Colonic mucosa (tissue), 4 donors: ENCODE measurements at regions not wholly inside any gene's neighbourhood (a gene's known extent, or its start where the extent isn't known, plus 50 kb on each side); places are given as distances from the start of the nearest gene placed in this dataset.

Experiments
- DNase-seq: peaks from one replicate; pipeline ENCODE4 v3.0.0-alpha.2; 2020
- H3K27ac ChIP-seq: fragments of 200-600 bp; one replicate; pipeline ENCODE4 v1.8.0; 2021
- H3K27me3 ChIP-seq: fragments of 200-600 bp; one replicate; pipeline ENCODE4 v1.8.0; 2021
- H3K36me3 ChIP-seq: fragments of 200-600 bp; one replicate; pipeline ENCODE4 v1.8.0; 2021
- H3K4me1 ChIP-seq: fragments of 200-600 bp; one replicate; pipeline ENCODE4 v1.8.0; 2021; ENCODE audit warnings: mild to moderate bottlenecking
- H3K4me3 ChIP-seq: fragments of 200-600 bp; one replicate; pipeline ENCODE4 v1.8.0; 2021
- H3K9ac ChIP-seq, 2 donors: one replicate each; pipeline ENCODE4 v1.7.0; 2013; ENCODE audit warnings: control low read depth in 2 of 2, low read depth in 2 of 2, low read length in 2 of 2
- H3K9me3 ChIP-seq: fragments of 200-600 bp; one replicate; pipeline ENCODE4 v1.8.0; 2021
- CTCF ChIP-seq: fragments of 200-600 bp; IDR thresholded peaks from one replicate; pipeline ENCODE4 v1.8.0; 2022; ENCODE audit warnings: antibody characterized with exemption, mild to moderate bottlenecking
- intact Hi-C: fragments of 100-400 bp; cut with DNase I; formaldehyde crosslinking; loops from one replicate; pipeline ENCODE4 v1.14.1; 2022
- donor health status: healthy.
- donor health status: DM: no; HTN: no; CAD: no.
- donor health status: DM: no; HTN: no; CAD: no.

- no peak for DNase-seq
- intact Hi-C loops: loop anchor here (10.0 kb wide), 1 partner anchor 281 kb away; no protein-coding TSS in a partner anchor
- no peaks in the 10 kb centered on the region for H3K27me3 ChIP-seq
- no peak overlapping the region for H3K9ac ChIP-seq
- H3K4me3 ChIP-seq: no peak overlapping the region
- TF ChIP-seq CTCF: no peak
- H3K9me3 ChIP-seq: no peaks in the 10 kb centered on the region
- H3K4me1 ChIP-seq: no peaks in the 10 kb centered on the region
- no peak overlapping the region for H3K27ac ChIP-seq
- no peaks in the 10 kb centered on the region for H3K36me3 ChIP-seq
Observed at GRCh38 chr1:233796146-233796783, 108.2 kb upstream of the SLC35F3 start.

- H3K4me1 ChIP-seq: no peaks in the 10 kb centered on the region
- no peak for DNase-seq
- no peaks in the 10 kb centered on the region for H3K36me3 ChIP-seq
- H3K27ac ChIP-seq: no peak overlapping the region
- no peak overlapping the region for H3K9ac ChIP-seq
- no peaks in the 10 kb centered on the region for H3K27me3 ChIP-seq
- intact Hi-C loops: no loop called here
- H3K4me3 ChIP-seq: no peak overlapping the region
- TF ChIP-seq CTCF: no peak
- H3K9me3 ChIP-seq: no peaks in the 10 kb centered on the region
Observed at GRCh38 chr1:233802611-233803010, 101.9 kb upstream of the SLC35F3 start.

- DNase-seq: no peak
- Histone ChIP-seq H3K9me3 (no peaks in the 10 kb centered on the region), H3K27ac (no peak overlapping the region), H3K4me1 (no peaks in the 10 kb centered on the region), H3K36me3 (no peaks in the 10 kb centered on the region), H3K9ac (no peak overlapping the region), H3K4me3 (no peak overlapping the region), H3K27me3 (no peaks in the 10 kb centered on the region)
- no peak for TF ChIP-seq CTCF
- intact Hi-C loops: no loop called here
Observed at GRCh38 chr1:233805786-233806185, 98.7 kb upstream of the SLC35F3 start.

- intact Hi-C loops: no loop called here
- Histone ChIP-seq H3K9me3 (no peaks in the 10 kb centered on the region), H3K9ac (no peak overlapping the region), H3K36me3 (no peaks in the 10 kb centered on the region), H3K27me3 (no peaks in the 10 kb centered on the region), H3K4me1 (no peaks in the 10 kb centered on the region), H3K4me3 (no peak overlapping the region), H3K27ac (no peak overlapping the region)
- no peak for TF ChIP-seq CTCF
- DNase-seq: no peak
Observed at GRCh38 chr1:233815357-233815756, 89.1 kb upstream of the SLC35F3 start.

GRCh38 chr1:233815865-233816264 lies 88.6 kb upstream of the SLC35F3 start:
- no peak for DNase-seq
- intact Hi-C loops: no loop called here
- no peaks in the 10 kb centered on the region for H3K9me3 ChIP-seq
- no peaks in the 10 kb centered on the region for H3K4me1 ChIP-seq
- no peak overlapping the region for H3K4me3 ChIP-seq
- no peaks in the 10 kb centered on the region for H3K36me3 ChIP-seq
- TF ChIP-seq CTCF: no peak
- H3K27ac ChIP-seq: no peak overlapping the region
- no peak overlapping the region for H3K9ac ChIP-seq
- H3K27me3 ChIP-seq: no peaks in the 10 kb centered on the region
